NT2/D1 (cell line): ENCODE measurements at regions not wholly inside any gene's neighbourhood (a gene's known extent, or its start where the extent isn't known, plus 50 kb on each side); places are given as distances from the start of the nearest gene placed in this dataset.

Experiments
- DNase-seq: peaks from one replicate; pipeline ENCODE4 v3.0.0-alpha.2; 2011; ENCODE audit warnings: low read depth, low spot score
- H3K27me3 ChIP-seq: 2 replicates; pipeline ENCODE4 v1.6.0; 2011; ENCODE audit warnings: mild to moderate bottlenecking; ENCODE audit not compliant: insufficient read length, insufficient read depth
- H3K36me3 ChIP-seq: 2 replicates; pipeline ENCODE4 v1.6.1; 2011; ENCODE audit warnings: mild to moderate bottlenecking, low read length, mixed read lengths; ENCODE audit not compliant: insufficient read depth, insufficient read length
- H3K4me1 ChIP-seq: 2 replicates; pipeline ENCODE4 v1.5.1; 2011; ENCODE audit not compliant: insufficient read depth, insufficient read length
- H3K4me3 ChIP-seq: 2 replicates; pipeline ENCODE4 v1.5.1; 2011; ENCODE audit warnings: low read depth; ENCODE audit not compliant: insufficient read length
- H3K9ac ChIP-seq: 2 replicates; pipeline ENCODE4 v1.6.0; 2011; ENCODE audit warnings: low read depth; ENCODE audit not compliant: insufficient read length
- H3K9me3 ChIP-seq: 2 replicates; pipeline ENCODE4 v1.5.1; 2011; ENCODE audit warnings: mild to moderate bottlenecking, low read length; ENCODE audit not compliant: insufficient read depth
- SUZ12 ChIP-seq: IDR thresholded peaks from 2 replicates; pipeline ENCODE4 v1.6.1; 2011; ENCODE audit not compliant: insufficient read length, insufficient read depth; ENCODE audit errors: extremely low read depth
- YY1 ChIP-seq: IDR thresholded peaks from 2 replicates; pipeline ENCODE4 v1.6.1; 2011; ENCODE audit not compliant: insufficient read length, insufficient read depth
- ZNF274 ChIP-seq: IDR thresholded peaks from 2 replicates; pipeline ENCODE4 v1.6.1; 2011; ENCODE audit warnings: mild to moderate bottlenecking, low read depth, low read length

DNA sequence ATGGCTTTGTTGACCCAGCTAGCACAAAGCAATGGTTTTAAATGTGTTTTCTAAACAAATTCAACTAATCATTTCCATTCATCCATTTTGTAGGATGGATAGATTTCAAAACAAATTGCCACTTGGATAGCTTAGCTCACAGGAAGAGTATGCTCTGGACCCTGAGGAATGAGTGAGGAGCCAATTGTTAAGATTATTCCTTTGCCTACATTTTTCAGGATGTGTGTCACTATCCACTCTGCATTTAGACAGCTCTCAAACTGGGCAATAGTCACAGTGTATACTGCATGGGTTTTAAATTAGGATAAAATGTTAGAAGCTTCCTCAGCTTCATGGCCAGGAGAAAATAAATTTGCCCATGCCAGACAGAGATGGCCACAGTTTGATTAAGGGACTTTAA lies 605.6 kb upstream of the TEX47 start:
- DNase-seq = no peak
- H3K27me3 ChIP-seq = no peaks in the 10 kb centered on the region
- TF ChIP-seq YY1 = no peak
- no peak for TF ChIP-seq ZNF274
- TF ChIP-seq SUZ12 = no peak
- H3K4me1 ChIP-seq = no peaks in the 10 kb centered on the region
- H3K36me3 ChIP-seq = no peaks in the 10 kb centered on the region
- H3K9ac ChIP-seq = no peak overlapping the region
- no peaks in the 10 kb centered on the region for H3K9me3 ChIP-seq
- no peak overlapping the region for H3K4me3 ChIP-seq

DNA sequence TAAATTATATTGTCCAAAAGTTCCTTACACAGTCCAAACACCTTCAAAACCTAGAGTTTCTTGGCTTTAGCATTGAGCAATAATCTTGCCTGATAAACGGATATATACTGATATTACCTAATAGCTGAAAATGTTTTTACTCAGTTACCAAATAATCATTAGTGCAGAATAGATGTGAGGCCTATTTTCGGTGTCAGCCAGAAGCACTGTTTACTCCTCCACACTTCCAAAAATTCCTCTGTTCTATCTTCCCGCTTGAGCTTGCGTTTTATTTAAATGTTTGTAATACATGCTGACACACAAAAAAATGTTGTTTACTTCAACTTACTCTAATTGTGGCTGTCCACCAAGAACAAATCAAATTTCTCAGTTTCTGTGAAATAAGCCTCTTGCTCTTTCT lies 606.2 kb upstream of the TEX47 start:
- Histone ChIP-seq H3K9me3 (no peaks in the 10 kb centered on the region), H3K4me1 (no peaks in the 10 kb centered on the region), H3K36me3 (no peaks in the 10 kb centered on the region), H3K4me3 (no peak overlapping the region), H3K27me3 (no peaks in the 10 kb centered on the region), H3K9ac (no peak overlapping the region)
- DNase-seq = no peak
- TF ChIP-seq YY1 (no peak), SUZ12 (no peak), ZNF274 (no peak)

GRCh38 chr7:89451911-89452310 lies 656.4 kb upstream of the TEX47 start:
- H3K27me3 ChIP-seq = no peaks in the 10 kb centered on the region
- no peak for TF ChIP-seq ZNF274
- TF ChIP-seq YY1 = no peak
- no peak for TF ChIP-seq SUZ12
- no peak overlapping the region for H3K9ac ChIP-seq
- H3K4me3 ChIP-seq = no peak overlapping the region
- no peak for DNase-seq
- no peaks in the 10 kb centered on the region for H3K36me3 ChIP-seq
- no peaks in the 10 kb centered on the region for H3K9me3 ChIP-seq
- H3K4me1 ChIP-seq = no peaks in the 10 kb centered on the region

DNA sequence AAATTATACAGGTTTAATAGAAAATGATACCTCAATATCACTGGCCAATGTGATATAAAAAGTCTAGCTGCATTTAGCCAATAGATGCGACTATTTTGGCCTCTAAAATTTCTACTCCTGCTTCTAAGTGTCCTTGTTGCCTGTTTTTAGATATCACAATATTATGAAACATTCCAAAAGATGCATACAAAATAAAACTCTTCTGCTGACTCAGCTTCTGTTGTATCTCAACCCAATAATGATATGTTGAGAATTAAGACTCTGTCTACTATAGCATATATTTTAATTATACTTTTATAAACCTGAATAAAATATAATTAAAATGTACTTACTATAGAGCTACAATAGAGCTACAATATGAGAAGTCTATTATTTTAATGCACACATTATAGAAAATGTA lies 661.0 kb upstream of the TEX47 start:
- no peak overlapping the region for H3K9ac ChIP-seq
- H3K4me1 ChIP-seq = no peaks in the 10 kb centered on the region
- no peak overlapping the region for H3K4me3 ChIP-seq
- no peak for DNase-seq
- no peaks in the 10 kb centered on the region for H3K36me3 ChIP-seq
- no peaks in the 10 kb centered on the region for H3K9me3 ChIP-seq
- no peaks in the 10 kb centered on the region for H3K27me3 ChIP-seq
- TF ChIP-seq ZNF274 (no peak), YY1 (no peak), SUZ12 (no peak)

DNA sequence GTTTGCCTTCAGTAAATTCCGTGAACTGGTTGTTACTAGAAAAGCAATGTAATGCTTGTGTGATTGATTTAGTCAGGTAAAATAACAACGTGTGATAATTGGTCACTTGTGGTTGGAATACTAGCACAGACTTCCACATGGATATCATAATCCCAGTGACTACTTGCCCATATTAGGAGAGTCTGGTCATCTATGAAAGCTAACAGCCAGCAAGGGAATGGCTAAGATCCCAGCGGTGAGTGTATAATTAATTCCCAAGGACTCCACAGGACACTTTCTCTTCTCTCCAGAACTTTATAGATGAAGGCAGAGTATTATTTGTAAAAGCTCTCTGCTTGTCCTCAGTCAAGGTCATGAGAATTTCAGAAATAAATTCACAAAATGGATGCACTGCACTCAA lies 662.6 kb upstream of the TEX47 start:
- no peak for TF ChIP-seq YY1
- no peak for TF ChIP-seq ZNF274
- no peak for TF ChIP-seq SUZ12
- no peaks in the 10 kb centered on the region for H3K36me3 ChIP-seq
- H3K4me1 ChIP-seq = no peaks in the 10 kb centered on the region
- DNase-seq = no peak
- no peaks in the 10 kb centered on the region for H3K27me3 ChIP-seq
- no peak overlapping the region for H3K9ac ChIP-seq
- no peaks in the 10 kb centered on the region for H3K9me3 ChIP-seq
- H3K4me3 ChIP-seq = no peak overlapping the region

DNA sequence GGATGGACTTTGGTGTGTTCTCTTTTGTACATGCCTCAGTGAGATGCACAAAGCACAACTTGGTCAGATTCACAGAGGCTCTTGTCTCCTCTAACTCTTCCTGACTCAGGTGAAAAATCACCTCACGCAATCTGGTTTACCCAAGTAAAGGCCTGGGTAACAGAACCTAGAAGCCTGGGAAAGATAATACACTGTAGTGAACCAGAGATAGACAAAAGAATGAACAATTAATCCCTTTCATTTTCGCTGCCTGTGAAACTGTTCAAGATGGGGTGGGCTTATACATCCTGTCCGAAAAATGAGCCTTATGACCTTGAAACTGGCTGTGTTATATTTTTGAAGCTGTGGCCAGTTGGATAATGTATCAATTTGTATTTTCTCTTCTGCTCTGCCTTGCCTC lies 678.9 kb upstream of the TEX47 start:
- no peaks in the 10 kb centered on the region for H3K27me3 ChIP-seq
- no peak overlapping the region for H3K9ac ChIP-seq
- H3K4me1 ChIP-seq = no peaks in the 10 kb centered on the region
- H3K9me3 ChIP-seq = no peaks in the 10 kb centered on the region
- no peak for TF ChIP-seq SUZ12
- TF ChIP-seq ZNF274 = no peak
- TF ChIP-seq YY1 = no peak
- DNase-seq = no peak
- no peaks in the 10 kb centered on the region for H3K36me3 ChIP-seq
- no peak overlapping the region for H3K4me3 ChIP-seq

GRCh38 chr7:89477991-89478390 lies 676.3 kb upstream of the STEAP1 start:
- Histone ChIP-seq H3K4me1 (no peaks in the 10 kb centered on the region), H3K9me3 (no peaks in the 10 kb centered on the region), H3K27me3 (no peaks in the 10 kb centered on the region), H3K36me3 (no peaks in the 10 kb centered on the region), H3K4me3 (no peak overlapping the region), H3K9ac (no peak overlapping the region)
- DNase-seq = no peak
- TF ChIP-seq SUZ12 (no peak), YY1 (no peak), ZNF274 (no peak)

DNA sequence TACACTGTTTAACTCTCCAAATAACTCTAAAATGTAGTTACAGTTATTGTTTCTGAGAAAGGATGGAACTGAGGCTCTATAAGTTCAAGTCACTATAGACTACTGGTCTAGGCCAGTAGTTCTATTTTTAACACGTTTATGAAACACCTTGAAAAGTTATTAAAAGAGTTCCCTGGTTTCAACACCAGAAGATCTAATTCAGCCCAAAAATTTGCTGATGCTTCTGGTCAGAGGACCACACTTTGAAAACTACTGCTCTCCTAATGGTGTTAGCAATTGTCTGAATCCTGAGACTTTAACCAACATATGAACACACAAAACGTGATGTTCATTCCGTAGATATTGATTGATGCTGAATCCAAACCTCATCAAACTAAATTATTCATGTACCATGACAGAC lies 658.6 kb upstream of the STEAP1 start:
- DNase-seq = no peak
- no peak for TF ChIP-seq SUZ12
- no peak for TF ChIP-seq YY1
- TF ChIP-seq ZNF274 = no peak
- Histone ChIP-seq H3K36me3 (no peaks in the 10 kb centered on the region), H3K9me3 (no peaks in the 10 kb centered on the region), H3K9ac (no peak overlapping the region), H3K4me3 (no peak overlapping the region), H3K4me1 (no peaks in the 10 kb centered on the region), H3K27me3 (no peaks in the 10 kb centered on the region)
